ENCODE measurements at regions not wholly inside any gene's neighbourhood (a gene's known extent, or its start where the extent isn't known, plus 50 kb on each side); places are given as distances from the start of the nearest gene placed in this dataset.
"Not testable (repeated sequence)": the region's sequence is repeated elsewhere in the genome, so short reads cannot be mapped to it uniquely, and the experiment has no call there.

DNA sequence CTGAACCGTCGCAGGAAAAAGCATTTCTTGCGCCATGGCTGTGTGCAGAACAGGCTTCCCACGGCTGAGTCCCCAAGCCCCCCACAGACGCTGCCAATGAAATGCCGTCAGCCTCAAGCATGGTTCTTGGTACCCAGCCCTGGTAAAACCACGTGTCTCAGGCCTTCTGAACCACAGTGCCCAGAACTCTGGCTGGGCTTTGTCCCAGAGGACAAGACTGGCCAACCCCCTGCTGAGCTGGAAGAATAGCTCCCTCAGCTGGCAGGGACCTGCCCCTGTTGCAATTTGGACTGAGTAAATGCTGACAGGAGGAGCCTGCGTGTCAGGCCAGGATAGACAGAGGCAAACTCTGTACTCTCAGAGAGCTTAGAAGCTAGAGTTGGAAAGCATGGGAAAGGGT, 106.2 kb downstream of the TNFRSF13B start:
- TF ChIP-seq, protein P1, sequence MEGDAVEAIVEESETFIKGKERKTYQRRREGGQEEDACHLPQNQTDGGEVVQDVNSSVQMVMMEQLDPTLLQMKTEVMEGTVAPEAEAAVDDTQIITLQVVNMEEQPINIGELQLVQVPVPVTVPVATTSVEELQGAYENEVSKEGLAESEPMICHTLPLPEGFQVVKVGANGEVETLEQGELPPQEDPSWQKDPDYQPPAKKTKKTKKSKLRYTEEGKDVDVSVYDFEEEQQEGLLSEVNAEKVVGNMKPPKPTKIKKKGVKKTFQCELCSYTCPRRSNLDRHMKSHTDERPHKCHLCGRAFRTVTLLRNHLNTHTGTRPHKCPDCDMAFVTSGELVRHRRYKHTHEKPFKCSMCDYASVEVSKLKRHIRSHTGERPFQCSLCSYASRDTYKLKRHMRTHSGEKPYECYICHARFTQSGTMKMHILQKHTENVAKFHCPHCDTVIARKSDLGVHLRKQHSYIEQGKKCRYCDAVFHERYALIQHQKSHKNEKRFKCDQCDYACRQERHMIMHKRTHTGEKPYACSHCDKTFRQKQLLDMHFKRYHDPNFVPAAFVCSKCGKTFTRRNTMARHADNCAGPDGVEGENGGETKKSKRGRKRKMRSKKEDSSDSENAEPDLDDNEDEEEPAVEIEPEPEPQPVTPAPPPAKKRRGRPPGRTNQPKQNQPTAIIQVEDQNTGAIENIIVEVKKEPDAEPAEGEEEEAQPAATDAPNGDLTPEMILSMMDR (IDR thresholded peaks at IDR 0.05 in 2 of 3, conservative IDR thresholded peaks at IDR 0.05 in 1 of 3; ENCODE audit: borderline replicate concordance in 1 of 3, insufficient read depth in 1 of 3, low read depth in 2 of 3, low read length in 2 of 3) = not testable (repeated sequence)
- TF ChIP-seq POLR2AphosphoS5 (IDR thresholded peaks at IDR 0.05; ENCODE audit: low read depth, low read length) = not testable (repeated sequence)

Data from HCT116 (cell line).